Skeletal muscle satellite cell (primary cell): ENCODE measurements at regions not wholly inside any gene's neighbourhood (a gene's known extent, or its start where the extent isn't known, plus 50 kb on each side); places are given as distances from the start of the nearest gene placed in this dataset.

Experiments
- H3K27me3 ChIP-seq: 2 replicates; pipeline ENCODE4 v1.7.0; 2013; ENCODE audit warnings: low read length; ENCODE audit not compliant: control insufficient read depth, insufficient read depth
- H3K36me3 ChIP-seq: 2 replicates; pipeline ENCODE4 v1.7.0; 2013; ENCODE audit warnings: mild to moderate bottlenecking, control low read depth, low read length; ENCODE audit not compliant: insufficient read depth
- H3K4me1 ChIP-seq: 2 replicates; pipeline ENCODE4 v1.7.0; 2013; ENCODE audit warnings: low read length; ENCODE audit not compliant: control insufficient read depth, insufficient read depth
- H3K4me2 ChIP-seq: 2 replicates; pipeline ENCODE4 v1.7.0; 2013; ENCODE audit warnings: mild to moderate bottlenecking, low read length
- H3K4me3 ChIP-seq: 2 replicates; pipeline ENCODE4 v1.7.0; 2013; ENCODE audit warnings: low read length
- H3K9ac ChIP-seq: 2 replicates; pipeline ENCODE4 v1.7.0; 2013; ENCODE audit warnings: mild to moderate bottlenecking, low read depth, low read length, moderate library complexity
- H3K9me3 ChIP-seq: replicated peaks from 2 replicates; pipeline ENCODE4 v1.7.0; 2013; ENCODE audit warnings: mild to moderate bottlenecking, control low read depth, low read length

DNA sequence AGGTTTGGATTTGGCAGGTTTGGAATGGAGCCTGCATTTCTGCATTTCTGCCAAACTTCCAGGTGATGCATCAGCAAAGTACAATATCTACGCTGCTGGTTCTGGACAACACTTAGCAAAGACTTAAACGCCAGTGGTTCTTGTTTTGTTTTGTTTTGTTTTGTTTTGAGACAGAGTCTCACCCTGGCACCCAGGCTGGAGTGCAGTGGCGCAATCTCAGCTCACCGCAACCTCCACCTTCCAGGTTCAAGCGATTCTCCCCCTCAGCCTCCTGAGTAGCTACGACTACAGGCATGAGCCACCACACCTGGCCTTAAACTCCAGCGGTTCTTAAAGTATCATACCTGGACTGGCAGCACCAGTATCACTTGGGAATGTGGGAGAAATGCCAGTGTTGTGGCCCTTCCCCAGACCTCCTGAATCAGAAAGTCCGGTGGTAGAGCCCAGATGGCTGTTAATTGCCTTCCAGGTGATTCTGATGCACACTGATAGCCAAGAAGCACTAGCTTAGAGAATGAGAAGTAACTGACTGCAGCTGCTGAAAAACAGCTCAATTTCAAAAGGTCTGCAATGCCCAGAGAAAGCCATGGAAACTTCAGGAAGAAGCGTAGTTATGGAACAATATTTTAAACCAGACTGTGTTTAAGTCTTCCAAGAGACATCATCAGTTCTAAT lies 114.8 kb upstream of the FOXN3 start:
- Histone ChIP-seq H3K4me3 (no peak overlapping the region), H3K4me2 (no peak overlapping the region), H3K27me3 (no peaks in the 10 kb centered on the region), H3K4me1 (peaks cover 20% of the 10 kb centered on the region), H3K9ac (no peak overlapping the region), H3K9me3 (no peaks in the 10 kb centered on the region), H3K36me3 (no peaks in the 10 kb centered on the region)

- Histone ChIP-seq H3K27me3 (no peaks in the 10 kb centered on the region), H3K4me1 (no peaks in the 10 kb centered on the region), H3K36me3 (no peaks in the 10 kb centered on the region), H3K9me3 (no peaks in the 10 kb centered on the region), H3K9ac (no peak overlapping the region), H3K4me3 (no peak overlapping the region), H3K4me2 (no peak overlapping the region)
Measured at GRCh38 chr14:89524990-89525667, 108.1 kb upstream of the FOXN3 start.

GRCh38 chr14:89524412-89524811 lies 107.4 kb upstream of the FOXN3 start:
- no peaks in the 10 kb centered on the region for H3K4me1 ChIP-seq
- no peaks in the 10 kb centered on the region for H3K9me3 ChIP-seq
- no peak overlapping the region for H3K4me2 ChIP-seq
- no peak overlapping the region for H3K9ac ChIP-seq
- H3K4me3 ChIP-seq, result no peak overlapping the region
- no peaks in the 10 kb centered on the region for H3K27me3 ChIP-seq
- no peaks in the 10 kb centered on the region for H3K36me3 ChIP-seq

GRCh38 chr14:89521988-89522387 lies 105.0 kb upstream of the FOXN3 start:
- no peaks in the 10 kb centered on the region for H3K4me1 ChIP-seq

GRCh38 chr14:89519040-89519439 lies 102.0 kb upstream of the FOXN3 start:
- Histone ChIP-seq H3K9ac (no peak overlapping the region), H3K9me3 (no peaks in the 10 kb centered on the region), H3K4me2 (no peak overlapping the region), H3K36me3 (no peaks in the 10 kb centered on the region), H3K27me3 (no peaks in the 10 kb centered on the region), H3K4me1 (no peaks in the 10 kb centered on the region), H3K4me3 (no peak overlapping the region)

More at GRCh38 chr14:89521988-89522387, 105.0 kb upstream of the FOXN3 start:
- H3K9ac ChIP-seq, result no peak overlapping the region
- no peaks in the 10 kb centered on the region for H3K36me3 ChIP-seq
- no peaks in the 10 kb centered on the region for H3K9me3 ChIP-seq
- no peak overlapping the region for H3K4me3 ChIP-seq
- no peaks in the 10 kb centered on the region for H3K27me3 ChIP-seq
- no peak overlapping the region for H3K4me2 ChIP-seq

DNA sequence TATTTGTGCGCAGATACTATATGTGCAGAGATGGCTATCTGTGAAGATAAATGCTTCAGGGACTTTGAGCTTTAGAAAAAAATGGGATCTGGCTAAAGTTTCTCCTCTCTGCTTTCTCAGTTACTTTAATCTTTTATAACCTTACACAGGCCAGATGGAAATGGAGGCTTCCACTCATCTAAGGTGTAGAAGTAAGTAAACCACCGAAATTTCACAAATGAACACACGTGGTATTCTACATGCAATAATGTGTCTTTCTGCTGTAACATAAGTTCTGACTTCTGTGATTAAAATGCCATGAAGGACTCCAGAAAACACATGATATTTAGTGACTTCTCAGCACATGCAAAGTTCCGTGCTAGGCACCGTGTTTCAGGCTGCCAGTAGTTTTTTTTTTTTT lies 99.1 kb upstream of the FOXN3 start:
- Histone ChIP-seq H3K4me1 (no peaks in the 10 kb centered on the region), H3K9me3 (no peaks in the 10 kb centered on the region), H3K9ac (no peak overlapping the region), H3K36me3 (no peaks in the 10 kb centered on the region), H3K4me2 (no peak overlapping the region), H3K4me3 (no peak overlapping the region), H3K27me3 (no peaks in the 10 kb centered on the region)

DNA sequence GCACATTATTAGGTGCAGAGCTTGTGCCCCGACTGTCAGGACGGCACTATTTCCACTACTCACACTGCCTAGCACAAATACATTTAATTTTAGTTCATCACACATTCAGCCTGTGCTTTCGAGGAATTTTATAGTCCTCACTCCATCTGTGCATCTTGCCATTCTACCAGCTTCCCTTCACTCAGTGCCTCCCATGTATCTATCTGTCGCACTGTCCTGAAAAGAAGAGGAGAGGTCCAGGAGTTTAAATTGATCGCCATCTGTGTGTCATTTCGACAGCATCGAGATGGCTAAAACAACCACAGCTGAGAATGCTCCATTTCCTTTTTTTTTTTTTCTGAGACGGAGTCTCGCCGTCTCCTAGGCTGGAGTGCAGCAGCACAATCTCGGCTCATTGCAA lies 97.6 kb upstream of the FOXN3 start:
- Histone ChIP-seq H3K9me3 (no peaks in the 10 kb centered on the region), H3K9ac (no peak overlapping the region), H3K4me2 (no peak overlapping the region), H3K36me3 (no peaks in the 10 kb centered on the region), H3K4me1 (peaks cover 10% of the 10 kb centered on the region), H3K27me3 (no peaks in the 10 kb centered on the region), H3K4me3 (no peak overlapping the region)

DNA sequence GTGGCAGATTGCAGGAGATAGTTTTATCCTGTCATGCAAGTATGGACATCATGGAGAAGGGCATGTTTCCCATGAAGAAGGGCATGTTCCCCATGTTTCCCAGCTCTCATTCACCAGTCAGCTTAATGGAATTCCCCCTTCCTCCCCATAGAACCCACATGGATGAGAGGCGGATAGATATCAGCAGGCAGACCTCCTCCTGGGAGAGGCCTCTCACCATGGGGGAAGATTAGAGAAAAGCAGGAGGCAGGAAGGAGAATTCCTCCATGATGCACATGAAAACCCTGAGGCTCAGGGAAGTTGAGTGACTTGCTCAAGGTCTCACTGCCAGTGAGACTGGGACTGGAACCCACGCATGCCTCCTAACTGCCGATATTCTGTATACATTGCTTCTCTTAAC lies 92.9 kb upstream of the FOXN3 start:
- no peak overlapping the region for H3K4me2 ChIP-seq
- H3K9ac ChIP-seq, result no peak overlapping the region
- H3K4me1 ChIP-seq, result peaks cover 34% of the 10 kb centered on the region
- no peaks in the 10 kb centered on the region for H3K36me3 ChIP-seq
- H3K9me3 ChIP-seq, result no peaks in the 10 kb centered on the region
- no peaks in the 10 kb centered on the region for H3K27me3 ChIP-seq
- no peak overlapping the region for H3K4me3 ChIP-seq

- Histone ChIP-seq H3K36me3 (no peaks in the 10 kb centered on the region), H3K4me1 (peaks cover 44% of the 10 kb centered on the region), H3K4me3 (no peak overlapping the region), H3K9ac (no peak overlapping the region), H3K9me3 (no peaks in the 10 kb centered on the region), H3K4me2 (no peak overlapping the region), H3K27me3 (no peaks in the 10 kb centered on the region)
Measured at GRCh38 chr14:89508863-89509262, 91.8 kb upstream of the FOXN3 start.

DNA sequence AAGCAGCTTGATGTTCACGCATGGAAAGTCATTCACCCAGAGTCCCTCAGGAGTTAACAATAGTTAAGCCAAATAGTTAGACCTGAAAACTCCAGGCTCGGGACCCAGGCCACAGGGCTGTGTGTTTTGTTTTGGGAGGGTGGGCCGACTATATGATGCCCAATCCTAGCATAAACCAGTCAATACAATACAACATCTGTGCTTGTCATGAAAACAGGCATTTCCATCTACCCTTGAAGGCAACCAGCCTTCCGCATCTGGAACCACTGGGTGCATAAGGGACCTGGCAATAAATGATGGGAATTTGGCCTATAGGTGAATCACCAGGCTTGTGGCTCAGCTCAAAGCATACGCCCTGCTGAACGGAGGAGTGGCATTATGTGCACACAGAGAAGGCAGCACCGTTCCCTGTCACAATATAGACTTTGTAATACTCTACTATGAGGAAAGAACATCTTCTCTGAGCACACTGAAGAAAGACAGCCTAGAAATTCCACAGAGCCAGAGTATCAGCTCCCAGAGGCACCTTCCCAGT lies 91.0 kb upstream of the FOXN3 start:
- Histone ChIP-seq H3K4me2 (peak overlapping the region; percentile 63), H3K4me3 (no peak overlapping the region), H3K9ac (no peak overlapping the region), H3K36me3 (no peaks in the 10 kb centered on the region), H3K9me3 (no peaks in the 10 kb centered on the region), H3K4me1 (peaks cover 49% of the 10 kb centered on the region), H3K27me3 (no peaks in the 10 kb centered on the region)

DNA sequence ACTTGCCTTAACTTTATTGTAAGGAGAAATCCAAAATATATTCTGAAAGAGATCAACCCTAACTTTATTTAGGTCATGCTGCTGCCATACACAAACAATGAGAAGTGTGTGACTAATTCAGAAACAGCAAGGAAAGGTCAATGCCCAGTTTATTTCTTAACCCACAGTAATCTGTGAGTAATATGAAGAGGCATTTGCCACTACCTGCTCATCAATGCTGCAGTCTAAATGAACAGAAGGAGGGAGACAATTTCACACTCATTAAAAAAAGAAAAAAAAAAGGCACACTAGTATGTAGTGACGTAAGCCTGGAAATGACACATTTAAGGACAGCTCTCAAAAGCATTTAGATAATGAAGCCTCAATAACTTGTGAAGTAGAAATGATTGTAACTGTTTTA lies 90.5 kb upstream of the FOXN3 start:
- H3K4me3 ChIP-seq, result peak overlapping the region; percentile 19
- H3K9ac ChIP-seq, result no peak overlapping the region
- H3K36me3 ChIP-seq, result no peaks in the 10 kb centered on the region
- H3K4me1 ChIP-seq, result peaks cover 49% of the 10 kb centered on the region
- H3K9me3 ChIP-seq, result no peaks in the 10 kb centered on the region
- no peaks in the 10 kb centered on the region for H3K27me3 ChIP-seq
- peak overlapping the region; percentile 63 for H3K4me2 ChIP-seq
